Activated naive CD4-positive, alpha-beta T cell treated with anti-CD3 and anti-CD28 coated beads, Interleukin-2, amount 10 ng/mL, durations not matched to agents 7 days and 5 days (primary cell): ENCODE measurements at regions not wholly inside any gene's neighbourhood (a gene's known extent, or its start where the extent isn't known, plus 50 kb on each side); places are given as distances from the start of the nearest gene placed in this dataset.
"Not testable (repeated sequence)": the region's sequence is repeated elsewhere in the genome, so short reads cannot be mapped to it uniquely, and the experiment has no call there.

ENCODE experiments used
- CTCF ChIA-PET: fragments of 350-600 bp; sonication (Branson Sonifier 250); formaldehyde crosslinking; loops from one replicate; lab custom pipeline; 2021; ENCODE audit warnings: antibody characterized with exemption; lab: Charles Lee
- DNase-seq: peaks from one replicate; pipeline ENCODE4 v3.0.0-alpha.2; 2020
- H3K27ac Mint-ChIP-seq: one replicate; pipeline ENCODE4 v1.8.0; 2021; ENCODE audit warnings: mild to moderate bottlenecking, moderate library complexity, mixed read lengths
- H3K27me3 Mint-ChIP-seq: one replicate; pipeline ENCODE4 v1.8.0; 2021; ENCODE audit warnings: mild to moderate bottlenecking, mixed read lengths
- H3K36me3 Mint-ChIP-seq: one replicate; pipeline ENCODE4 v1.8.0; 2021; ENCODE audit warnings: mixed read lengths
- H3K4me1 Mint-ChIP-seq: one replicate; pipeline ENCODE4 v1.8.0; 2021; ENCODE audit warnings: mixed read lengths
- H3K4me3 Mint-ChIP-seq: one replicate; pipeline ENCODE4 v1.8.0; 2021; ENCODE audit warnings: mild to moderate bottlenecking, moderate library complexity, mixed read lengths
- H3K9me3 Mint-ChIP-seq: one replicate; pipeline ENCODE4 v1.8.0; 2021; ENCODE audit warnings: mixed read lengths

- no peaks in the 10 kb centered on the region for H3K27me3 Mint-ChIP-seq
- no peak overlapping the region for H3K27ac Mint-ChIP-seq
- H3K4me3 Mint-ChIP-seq, result no peak overlapping the region
- DNase-seq, result no peak
- CTCF ChIA-PET, result no interaction called here
- H3K4me1 Mint-ChIP-seq, result no peaks in the 10 kb centered on the region
- no peaks in the 10 kb centered on the region for H3K9me3 Mint-ChIP-seq
- H3K36me3 Mint-ChIP-seq, result no peaks in the 10 kb centered on the region
These were observed 270.5 kb downstream of the BCAT1 start for GRCh38 chr12:24678436-24678835.

- no peak for DNase-seq
- CTCF ChIA-PET, result no interaction called here
- Mint-ChIP-seq H3K4me1 (no peaks in the 10 kb centered on the region), H3K4me3 (no peak overlapping the region), H3K9me3 (no peaks in the 10 kb centered on the region), H3K27ac (no peak overlapping the region), H3K27me3 (no peaks in the 10 kb centered on the region), H3K36me3 (no peaks in the 10 kb centered on the region)
These were observed 280.3 kb downstream of the BCAT1 start for GRCh38 chr12:24668563-24668962.

- no peaks in the 10 kb centered on the region for H3K4me1 Mint-ChIP-seq
- H3K9me3 Mint-ChIP-seq, result no peaks in the 10 kb centered on the region
- no peaks in the 10 kb centered on the region for H3K27me3 Mint-ChIP-seq
- CTCF ChIA-PET, result no interaction called here
- H3K27ac Mint-ChIP-seq, result no peak overlapping the region
- no peak overlapping the region for H3K4me3 Mint-ChIP-seq
- no peaks in the 10 kb centered on the region for H3K36me3 Mint-ChIP-seq
- no peak for DNase-seq
These were observed 284.6 kb downstream of the BCAT1 start for GRCh38 chr12:24664161-24664880.

GRCh38 chr12:24661657-24662096 lies 287.2 kb downstream of the BCAT1 start:
- no peak overlapping the region for H3K27ac Mint-ChIP-seq
- no peaks in the 10 kb centered on the region for H3K27me3 Mint-ChIP-seq
- no peak overlapping the region for H3K4me3 Mint-ChIP-seq
- no peak for DNase-seq
- CTCF ChIA-PET, result no interaction called here
- H3K4me1 Mint-ChIP-seq, result no peaks in the 10 kb centered on the region
- no peaks in the 10 kb centered on the region for H3K36me3 Mint-ChIP-seq
- H3K9me3 Mint-ChIP-seq, result no peaks in the 10 kb centered on the region

- no peaks in the 10 kb centered on the region for H3K36me3 Mint-ChIP-seq
- no peaks in the 10 kb centered on the region for H3K27me3 Mint-ChIP-seq
- H3K27ac Mint-ChIP-seq, result no peak overlapping the region
- H3K4me1 Mint-ChIP-seq, result no peaks in the 10 kb centered on the region
- H3K9me3 Mint-ChIP-seq, result no peaks in the 10 kb centered on the region
- no peak for DNase-seq
- no peak overlapping the region for H3K4me3 Mint-ChIP-seq
- CTCF ChIA-PET, result no interaction called here
These were observed 289.9 kb downstream of the BCAT1 start for GRCh38 chr12:24659016-24659415.

GRCh38 chr12:24654344-24654743 lies 294.6 kb downstream of the BCAT1 start:
- H3K4me3 Mint-ChIP-seq, DNase-seq, H3K27ac Mint-ChIP-seq, H3K4me1 Mint-ChIP-seq, H3K9me3 Mint-ChIP-seq, H3K36me3 Mint-ChIP-seq, H3K27me3 Mint-ChIP-seq, CTCF ChIA-PET: not testable (repeated sequence)

- DNase-seq, result no peak
- Mint-ChIP-seq H3K4me3 (no peak overlapping the region), H3K9me3 (peaks cover 5% of the 10 kb centered on the region), H3K36me3 (no peaks in the 10 kb centered on the region), H3K27ac (no peak overlapping the region), H3K27me3 (no peaks in the 10 kb centered on the region), H3K4me1 (no peaks in the 10 kb centered on the region)
- CTCF ChIA-PET, result no interaction called here
These were observed 299.3 kb downstream of the BCAT1 start for GRCh38 chr12:24649634-24650033.

GRCh38 chr12:24649209-24649608 lies 299.7 kb downstream of the BCAT1 start:
- no peak for DNase-seq
- H3K4me3 Mint-ChIP-seq, result no peak overlapping the region
- no peaks in the 10 kb centered on the region for H3K27me3 Mint-ChIP-seq
- no peaks in the 10 kb centered on the region for H3K4me1 Mint-ChIP-seq
- no peak overlapping the region for H3K27ac Mint-ChIP-seq
- CTCF ChIA-PET, result no interaction called here
- H3K36me3 Mint-ChIP-seq, result no peaks in the 10 kb centered on the region
- peaks cover 5% of the 10 kb centered on the region for H3K9me3 Mint-ChIP-seq

- H3K36me3 Mint-ChIP-seq, result no peaks in the 10 kb centered on the region
- no peaks in the 10 kb centered on the region for H3K27me3 Mint-ChIP-seq
- CTCF ChIA-PET, result no interaction called here
- no peak overlapping the region for H3K27ac Mint-ChIP-seq
- H3K4me1 Mint-ChIP-seq, result no peaks in the 10 kb centered on the region
- H3K9me3 Mint-ChIP-seq, result peaks cover 2% of the 10 kb centered on the region
- H3K4me3 Mint-ChIP-seq, result no peak overlapping the region
- DNase-seq, result no peak
These were observed 303.6 kb downstream of the BCAT1 start for GRCh38 chr12:24645254-24645653.

GRCh38 chr12:24643120-24644119 lies 305.5 kb downstream of the BCAT1 start:
- no peaks in the 10 kb centered on the region for H3K27me3 Mint-ChIP-seq

GRCh38 chr12:24639641-24640040 lies 309.3 kb downstream of the BCAT1 start:
- CTCF ChIA-PET, result no interaction called here
- no peak for DNase-seq
- H3K36me3 Mint-ChIP-seq, result no peaks in the 10 kb centered on the region
- H3K27ac Mint-ChIP-seq, result no peak overlapping the region
- no peaks in the 10 kb centered on the region for H3K27me3 Mint-ChIP-seq
- peaks cover 2% of the 10 kb centered on the region for H3K9me3 Mint-ChIP-seq
- H3K4me1 Mint-ChIP-seq, result no peaks in the 10 kb centered on the region
- no peak overlapping the region for H3K4me3 Mint-ChIP-seq

More at GRCh38 chr12:24643120-24644119, 305.5 kb downstream of the BCAT1 start:
- DNase-seq, result no peak
- CTCF ChIA-PET, result no interaction called here
- H3K9me3 Mint-ChIP-seq, result peaks cover 2% of the 10 kb centered on the region
- no peak overlapping the region for H3K27ac Mint-ChIP-seq
- H3K36me3 Mint-ChIP-seq, result no peaks in the 10 kb centered on the region
- no peaks in the 10 kb centered on the region for H3K4me1 Mint-ChIP-seq
- H3K4me3 Mint-ChIP-seq, result no peak overlapping the region

- H3K27ac Mint-ChIP-seq, result no peak overlapping the region
- H3K9me3 Mint-ChIP-seq, result no peaks in the 10 kb centered on the region
- CTCF ChIA-PET, result no interaction called here
- H3K36me3 Mint-ChIP-seq, result no peaks in the 10 kb centered on the region
- no peak for DNase-seq
- no peaks in the 10 kb centered on the region for H3K27me3 Mint-ChIP-seq
- no peak overlapping the region for H3K4me3 Mint-ChIP-seq
- H3K4me1 Mint-ChIP-seq, result no peaks in the 10 kb centered on the region
These were observed 316.4 kb downstream of the BCAT1 start for GRCh38 chr12:24632466-24632865.

- Mint-ChIP-seq H3K4me1 (no peaks in the 10 kb centered on the region), H3K9me3 (no peaks in the 10 kb centered on the region), H3K27me3 (no peaks in the 10 kb centered on the region), H3K27ac (no peak overlapping the region), H3K4me3 (no peak overlapping the region), H3K36me3 (no peaks in the 10 kb centered on the region)
- CTCF ChIA-PET, result no interaction called here
- DNase-seq, result no peak
These were observed 317.1 kb downstream of the BCAT1 start for GRCh38 chr12:24631676-24632426.

- Mint-ChIP-seq H3K27ac (no peak overlapping the region), H3K36me3 (no peaks in the 10 kb centered on the region), H3K4me1 (no peaks in the 10 kb centered on the region), H3K9me3 (no peaks in the 10 kb centered on the region), H3K27me3 (no peaks in the 10 kb centered on the region), H3K4me3 (no peak overlapping the region)
- CTCF ChIA-PET, result no interaction called here
- no peak for DNase-seq
These were observed 318.0 kb downstream of the BCAT1 start for GRCh38 chr12:24630856-24631255.
